Right lobe of liver (tissue), 4 donors: ENCODE measurements at regions not wholly inside any gene's neighbourhood (a gene's known extent, or its start where the extent isn't known, plus 50 kb on each side); places are given as distances from the start of the nearest gene placed in this dataset.

Experiments
- POLR2A ChIP-seq: fragments of 450-650 bp; IDR thresholded peaks from one replicate; pipeline ENCODE4 v1.6.1; 2017; ENCODE audit warnings: antibody characterized with exemption, mild to moderate bottlenecking
- TF ChIP-seq, protein P1 (sequence below), 4 donors: fragments of 200-600 bp in 3 of 4; fragments of 450-650 bp in 1 of 4; IDR thresholded peaks; one replicate each; pipeline versions ENCODE4 v1.5.1 to v1.8.0; 2016 to 2022; ENCODE audit warnings: antibody characterized with exemption in 4 of 4, mild to moderate bottlenecking in 2 of 4
- donor health status: DM: no; HTN: no; CAD: no.
- donor health status: DM: no; HTN: no; CAD: no.
- donor health status: DM: no; HTN: yes; CAD: no.

DNA sequence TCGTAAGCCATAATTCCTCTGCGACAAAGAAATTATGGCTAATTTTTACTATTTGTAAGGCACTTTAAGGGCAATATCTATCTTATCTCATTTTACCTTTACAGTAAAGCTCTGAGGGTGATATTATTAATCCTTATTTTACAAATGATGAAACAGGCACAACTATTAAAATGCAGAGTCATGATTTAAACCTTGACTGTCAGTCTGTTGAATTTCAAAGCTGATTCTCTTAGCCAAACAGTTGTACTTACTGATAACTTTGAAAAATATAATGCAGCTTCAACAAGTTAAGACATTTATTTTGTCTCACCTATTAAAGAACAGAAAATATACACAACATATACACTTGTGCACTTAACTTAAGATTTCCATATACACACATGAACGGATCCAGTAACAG, 88.2 kb downstream of the SMPDL3A start:
- TF ChIP-seq, protein P1, sequence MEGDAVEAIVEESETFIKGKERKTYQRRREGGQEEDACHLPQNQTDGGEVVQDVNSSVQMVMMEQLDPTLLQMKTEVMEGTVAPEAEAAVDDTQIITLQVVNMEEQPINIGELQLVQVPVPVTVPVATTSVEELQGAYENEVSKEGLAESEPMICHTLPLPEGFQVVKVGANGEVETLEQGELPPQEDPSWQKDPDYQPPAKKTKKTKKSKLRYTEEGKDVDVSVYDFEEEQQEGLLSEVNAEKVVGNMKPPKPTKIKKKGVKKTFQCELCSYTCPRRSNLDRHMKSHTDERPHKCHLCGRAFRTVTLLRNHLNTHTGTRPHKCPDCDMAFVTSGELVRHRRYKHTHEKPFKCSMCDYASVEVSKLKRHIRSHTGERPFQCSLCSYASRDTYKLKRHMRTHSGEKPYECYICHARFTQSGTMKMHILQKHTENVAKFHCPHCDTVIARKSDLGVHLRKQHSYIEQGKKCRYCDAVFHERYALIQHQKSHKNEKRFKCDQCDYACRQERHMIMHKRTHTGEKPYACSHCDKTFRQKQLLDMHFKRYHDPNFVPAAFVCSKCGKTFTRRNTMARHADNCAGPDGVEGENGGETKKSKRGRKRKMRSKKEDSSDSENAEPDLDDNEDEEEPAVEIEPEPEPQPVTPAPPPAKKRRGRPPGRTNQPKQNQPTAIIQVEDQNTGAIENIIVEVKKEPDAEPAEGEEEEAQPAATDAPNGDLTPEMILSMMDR (IDR thresholded peaks at IDR 0.05), result no peak
- no peak for TF ChIP-seq POLR2A
